B cell (primary cell): ENCODE measurements at regions not wholly inside any gene's neighbourhood (a gene's known extent, or its start where the extent isn't known, plus 50 kb on each side); places are given as distances from the start of the nearest gene placed in this dataset.

Experiments
- ATAC-seq: fragments of 200-7000 bp; cut with Tn5 transposase; one replicate; pipeline ENCODE4 v1.10.0; 2021; ENCODE audit warnings: low read depth, mild to moderate bottlenecking, moderate number of reproducible peaks, moderate library complexity
- CTCF ChIA-PET: fragments of 350-600 bp; sonication (Branson Sonifier 250); formaldehyde crosslinking; loops from one replicate; lab custom pipeline; 2021; ENCODE audit warnings: antibody characterized with exemption, inconsistent platforms; lab: Charles Lee
- POLR2A ChIA-PET: fragments of 350-600 bp; sonication (Branson Sonifier 250); formaldehyde crosslinking; loops from one replicate; lab custom pipeline; 2021; ENCODE audit warnings: antibody characterized with exemption; lab: Charles Lee
- DNase-seq: peaks from one replicate; pipeline ENCODE4 v3.0.0; 2013
- H2AFZ ChIP-seq: 2 replicates; pipeline ENCODE4 v1.6.1; 2012; ENCODE audit warnings: mild to moderate bottlenecking, low read depth, low read length; ENCODE audit not compliant: insufficient read depth, poor library complexity, severe bottlenecking
- H3K27ac ChIP-seq, 2 donors: 1 replicate in 1 of 2; 2 replicates in 1 of 2; pipeline ENCODE4 v1.5.1; 2012 to 2013; ENCODE audit warnings: low read length in 2 of 2, mild to moderate bottlenecking in 2 of 2, moderate library complexity in 1 of 2
- H3K27me3 ChIP-seq, 4 experiments: fragments of 200-600 bp in 1 of 4; sonication (generic) in 1 of 4; replicated peaks in 1 of 4; 1 replicate in 2 of 4; 2 replicates in 2 of 4; pipeline versions ENCODE4 v1.6.1 to v1.7.0; 2013 to 2016; ENCODE audit warnings: low read length in 3 of 4, mild to moderate bottlenecking in 2 of 4, mixed read lengths in 1 of 4, moderate library complexity in 1 of 4; ENCODE audit not compliant: insufficient read depth in 4 of 4, control insufficient read depth in 3 of 4; ENCODE audit errors: control extremely low read depth in 1 of 4
- H3K36me3 ChIP-seq, 2 experiments: replicated peaks in 1 of 2; 1 replicate in 1 of 2; 2 replicates in 1 of 2; pipeline versions ENCODE4 v1.6.1 to v1.7.1; 2013; ENCODE audit warnings: low read length in 1 of 2; ENCODE audit not compliant: insufficient read depth in 2 of 2, control insufficient read depth in 1 of 2; ENCODE audit errors: control extremely low read depth in 1 of 2, extremely low read depth in 1 of 2
- H3K4me1 ChIP-seq, 2 donors: fragments of 200-600 bp in 1 of 2; sonication (generic) in 1 of 2; 1 replicate in 1 of 2; 2 replicates in 1 of 2; pipeline versions ENCODE4 v1.5.1 to v1.6.1; 2013 to 2017; ENCODE audit warnings: low read length in 2 of 2; ENCODE audit not compliant: control insufficient read depth in 2 of 2, insufficient read depth in 2 of 2
- H3K4me2 ChIP-seq: replicated peaks from 2 replicates; pipeline ENCODE3; 2012; ENCODE audit warnings: mild to moderate bottlenecking, low read depth, low read length; ENCODE audit not compliant: poor library complexity, severe bottlenecking
- H3K4me3 ChIP-seq, 5 experiments: fragments of 200-600 bp in 1 of 5; sonication (generic) in 1 of 5; 1 replicate in 3 of 5; 2 replicates in 2 of 5; pipeline versions ENCODE4 v1.5.1 to v1.7.0; 2011 to 2016; ENCODE audit warnings: low read length in 4 of 5, mild to moderate bottlenecking in 4 of 5, low read depth in 2 of 5, control low read depth in 1 of 5, moderate library complexity in 1 of 5; ENCODE audit not compliant: insufficient read depth in 1 of 5; ENCODE audit errors: control extremely low read depth in 1 of 5, extremely low read depth in 1 of 5
- H3K79me2 ChIP-seq: fragments of 200-600 bp; sonication (generic); one replicate; pipeline ENCODE4 v1.6.0; 2016; ENCODE audit warnings: low read length; ENCODE audit not compliant: control insufficient read depth, insufficient read depth
- H3K9ac ChIP-seq: fragments of 200-600 bp; sonication (generic); 2 replicates; pipeline ENCODE4 v1.6.1; 2017; ENCODE audit warnings: mild to moderate bottlenecking, low read length, moderate library complexity
- H3K9me3 ChIP-seq, 3 donors: one replicate each; pipeline versions ENCODE4 v1.6.1 to v1.7.1; 2013; ENCODE audit warnings: low read length in 2 of 3; ENCODE audit not compliant: control insufficient read depth in 2 of 3, insufficient read depth in 1 of 3; ENCODE audit errors: control extremely low read depth in 1 of 3
- H4K20me1 ChIP-seq: 2 replicates; pipeline ENCODE4 v1.6.0; 2012; ENCODE audit warnings: mild to moderate bottlenecking, low read length; ENCODE audit not compliant: insufficient read depth, control insufficient read depth, poor library complexity, severe bottlenecking
- H3K27ac Mint-ChIP-seq: one replicate; pipeline ENCODE4 v1.8.0; 2021; ENCODE audit warnings: mixed read lengths
- H3K27me3 Mint-ChIP-seq: one replicate; pipeline ENCODE4 v1.8.0; 2021; ENCODE audit warnings: mixed read lengths
- H3K4me1 Mint-ChIP-seq: one replicate; pipeline ENCODE4 v1.8.0; 2021; ENCODE audit warnings: mixed read lengths
- H3K4me3 Mint-ChIP-seq: one replicate; pipeline ENCODE4 v1.8.0; 2021; ENCODE audit warnings: mixed read lengths
- H3K9me3 Mint-ChIP-seq: one replicate; pipeline ENCODE4 v1.8.0; 2022; ENCODE audit warnings: mixed read lengths; ENCODE audit not compliant: insufficient read depth
- EZH2 ChIP-seq: IDR thresholded peaks from 2 replicates; pipeline ENCODE4 v1.6.1; 2012; ENCODE audit warnings: borderline replicate concordance, low read depth, mild to moderate bottlenecking, moderate library complexity, low read length; ENCODE audit not compliant: insufficient read depth, poor library complexity, severe bottlenecking
- WGBS: methylation state at CpG from one replicate; pipeline ENCODE4 v1.1.5; 2013; ENCODE audit warnings: missing lambda C conversion rate; ENCODE audit not compliant: insufficient coverage; 5-methylcytosine and 5-hydroxymethylcytosine counted together
- intact Hi-C: fragments of 100-400 bp; cut with micrococcal nuclease; formaldehyde crosslinking; loops from one replicate; pipeline ENCODE4 v1.10.0; 2022
- TF ChIP-seq, protein P1 (sequence below): fragments of 200-600 bp; IDR thresholded peaks from one replicate; pipeline ENCODE4 v1.8.0; 2022; ENCODE audit warnings: antibody characterized with exemption, mild to moderate bottlenecking

GRCh38 chr1:87497380-87498203, 168.9 kb downstream of the LMO4 start:
- no peaks in the 10 kb centered on the region for H3K4me1 ChIP-seq
- no peaks in the 10 kb centered on the region for H3K9me3 ChIP-seq
- no peak overlapping the region for H3K9ac ChIP-seq
- Mint-ChIP-seq H3K27me3 (no peaks in the 10 kb centered on the region), H3K9me3 (no peaks in the 10 kb centered on the region), H3K4me1 (peaks cover 4% of the 10 kb centered on the region), H3K4me3 (no peak overlapping the region), H3K27ac (no peak overlapping the region)
- no peak overlapping the region for H2AFZ ChIP-seq
- H3K4me3 ChIP-seq: no peak overlapping the region
- H3K36me3 ChIP-seq: no peaks in the 10 kb centered on the region
- intact Hi-C loops: no loop called here
- no peak for DNase-seq
- H3K79me2 ChIP-seq: no peaks in the 10 kb centered on the region
- no peak overlapping the region for H3K27ac ChIP-seq
- TF ChIP-seq, protein P1, sequence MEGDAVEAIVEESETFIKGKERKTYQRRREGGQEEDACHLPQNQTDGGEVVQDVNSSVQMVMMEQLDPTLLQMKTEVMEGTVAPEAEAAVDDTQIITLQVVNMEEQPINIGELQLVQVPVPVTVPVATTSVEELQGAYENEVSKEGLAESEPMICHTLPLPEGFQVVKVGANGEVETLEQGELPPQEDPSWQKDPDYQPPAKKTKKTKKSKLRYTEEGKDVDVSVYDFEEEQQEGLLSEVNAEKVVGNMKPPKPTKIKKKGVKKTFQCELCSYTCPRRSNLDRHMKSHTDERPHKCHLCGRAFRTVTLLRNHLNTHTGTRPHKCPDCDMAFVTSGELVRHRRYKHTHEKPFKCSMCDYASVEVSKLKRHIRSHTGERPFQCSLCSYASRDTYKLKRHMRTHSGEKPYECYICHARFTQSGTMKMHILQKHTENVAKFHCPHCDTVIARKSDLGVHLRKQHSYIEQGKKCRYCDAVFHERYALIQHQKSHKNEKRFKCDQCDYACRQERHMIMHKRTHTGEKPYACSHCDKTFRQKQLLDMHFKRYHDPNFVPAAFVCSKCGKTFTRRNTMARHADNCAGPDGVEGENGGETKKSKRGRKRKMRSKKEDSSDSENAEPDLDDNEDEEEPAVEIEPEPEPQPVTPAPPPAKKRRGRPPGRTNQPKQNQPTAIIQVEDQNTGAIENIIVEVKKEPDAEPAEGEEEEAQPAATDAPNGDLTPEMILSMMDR: no peak
- TF ChIP-seq EZH2: no peak
- CTCF ChIA-PET: no interaction called here
- POLR2A ChIA-PET: no interaction called here
- WGBS: no CpG with 5 or more reads among the region's 1 CpG
- ATAC-seq: no peak
- no peaks in the 10 kb centered on the region for H4K20me1 ChIP-seq
- no peaks in the 10 kb centered on the region for H3K27me3 ChIP-seq
- H3K4me2 ChIP-seq: no peak overlapping the region

DNA sequence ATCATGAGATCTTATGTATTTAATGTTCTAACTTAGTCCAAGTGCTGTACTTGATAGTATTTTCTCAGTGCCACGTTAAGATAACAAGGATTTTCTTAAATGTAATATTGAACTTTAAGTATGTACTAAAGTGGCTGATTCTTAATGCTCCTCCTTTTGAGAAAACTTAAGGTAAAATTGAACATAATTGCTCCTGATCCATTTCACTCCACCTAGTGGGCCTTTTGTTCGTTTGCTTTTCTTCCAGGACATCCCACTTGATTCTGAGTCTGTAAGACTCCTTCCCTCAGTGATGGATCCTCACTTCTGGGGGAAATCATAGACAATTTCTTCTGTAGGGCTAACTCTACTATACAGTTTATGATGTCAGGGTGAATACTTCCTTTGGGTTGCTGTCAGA, 173.1 kb downstream of the LMO4 start:
- WGBS: no CpG with 5 or more reads among the region's 2 CpGs
- no peak overlapping the region for H3K27ac ChIP-seq
- Mint-ChIP-seq H3K9me3 (no peaks in the 10 kb centered on the region), H3K27ac (no peak overlapping the region), H3K27me3 (no peaks in the 10 kb centered on the region), H3K4me1 (peaks cover 4% of the 10 kb centered on the region), H3K4me3 (no peak overlapping the region)
- no peak overlapping the region for H3K9ac ChIP-seq
- DNase-seq (no peak), ATAC-seq (no peak)
- no peak overlapping the region for H3K4me3 ChIP-seq
- POLR2A ChIA-PET: no interaction called here
- CTCF ChIA-PET: no interaction called here
- H3K4me1 ChIP-seq: no peaks in the 10 kb centered on the region
- H4K20me1 ChIP-seq: no peaks in the 10 kb centered on the region
- H3K27me3 ChIP-seq: no peaks in the 10 kb centered on the region
- H3K9me3 ChIP-seq: peaks cover 0 to 3% (median 3%) of the 10 kb centered on the region in 3 donors
- intact Hi-C loops: no loop called here
- H3K36me3 ChIP-seq: no peaks in the 10 kb centered on the region
- no peaks in the 10 kb centered on the region for H3K79me2 ChIP-seq
- no peak overlapping the region for H3K4me2 ChIP-seq
- TF ChIP-seq EZH2: no peak
- TF ChIP-seq, protein P1: no peak
- no peak overlapping the region for H2AFZ ChIP-seq
